T-helper 1 cell (primary cell): ENCODE measurements at regions not wholly inside any gene's neighbourhood (a gene's known extent, or its start where the extent isn't known, plus 50 kb on each side); places are given as distances from the start of the nearest gene placed in this dataset.

Source experiments
- DNase-seq, 5 donors: peaks; one replicate each; pipeline ENCODE4 v3.0.0-alpha.2; 2012 to 2020

GRCh38 chrX:155682834-155683233 is 70.1 kb upstream of the TMLHE start:
- no peak for DNase-seq

DNA sequence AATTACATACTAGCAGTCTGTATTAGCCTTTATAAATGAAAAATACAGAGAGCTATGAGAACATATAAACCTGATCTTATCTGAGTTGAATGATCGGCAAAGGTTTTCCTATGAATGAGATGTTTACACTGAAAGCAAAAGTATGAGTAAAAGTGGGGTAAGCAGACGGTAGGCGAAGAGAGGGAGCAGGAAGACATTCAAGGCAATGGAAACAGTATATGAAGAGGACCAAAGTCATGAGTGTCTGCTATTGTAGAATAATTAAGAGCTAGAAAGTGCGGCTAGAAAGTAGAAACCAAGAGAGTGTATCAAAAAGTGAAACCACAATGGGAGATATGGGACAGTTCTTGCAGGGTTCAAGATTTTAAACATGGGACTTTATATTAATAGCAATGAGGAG is 67.0 kb upstream of the TMLHE start:
- DNase-seq, result no peak

- no peak for DNase-seq
These were observed 60.6 kb upstream of the TMLHE start for GRCh38 chrX:155673338-155673737.

- no peak for DNase-seq
These were observed 54.0 kb upstream of the TMLHE start for GRCh38 chrX:155666741-155667140.
